Putamen (tissue), 1 donor: ENCODE measurements at regions not wholly inside any gene's neighbourhood (a gene's known extent, or its start where the extent isn't known, plus 50 kb on each side); places are given as distances from the start of the nearest gene placed in this dataset.

Experiments
- DNase-seq: peaks from one replicate; pipeline ENCODE4 v3.0.0-alpha.2; 2016; ENCODE audit warnings: low spot score

GRCh38 chr12:93243689-93244513, 133.8 kb upstream of the NUDT4 start:
- no peak for DNase-seq

- no peak for DNase-seq
Observed at GRCh38 chr12:93244514-93245077, 133.1 kb upstream of the NUDT4 start.

- DNase-seq = no peak
Observed at GRCh38 chr12:93245543-93245942, 132.2 kb upstream of the NUDT4 start.

- no peak for DNase-seq
Observed at GRCh38 chr12:93247313-93247991, 130.3 kb upstream of the NUDT4 start.

- DNase-seq = no peak
Observed at GRCh38 chr12:93252221-93252620, 125.5 kb upstream of the NUDT4 start.

GRCh38 chr12:93254911-93255310, 122.8 kb upstream of the NUDT4 start:
- DNase-seq = no peak

GRCh38 chr12:93256256-93256969, 121.3 kb upstream of the NUDT4 start:
- no peak for DNase-seq

GRCh38 chr12:93261505-93262094, 116.1 kb upstream of the NUDT4 start:
- no peak for DNase-seq

GRCh38 chr12:93272997-93273396, 104.7 kb upstream of the NUDT4 start:
- DNase-seq = no peak

- DNase-seq = no peak
Observed at GRCh38 chr12:93273834-93274564, 103.7 kb upstream of the NUDT4 start.

- no peak for DNase-seq
Observed at GRCh38 chr12:93274937-93275336, 102.8 kb upstream of the NUDT4 start.

- no peak for DNase-seq
Observed at GRCh38 chr12:93275589-93275988, 102.1 kb upstream of the NUDT4 start.

GRCh38 chr12:93279565-93280412, 97.9 kb upstream of the NUDT4 start:
- no peak for DNase-seq

- DNase-seq = no peak
Observed at GRCh38 chr12:93287149-93287548, 90.6 kb upstream of the NUDT4 start.

- DNase-seq = no peak
Observed at GRCh38 chr12:93288626-93289025, 89.1 kb upstream of the NUDT4 start.

GRCh38 chr12:93290391-93290790, 87.3 kb upstream of the NUDT4 start:
- DNase-seq = no peak

GRCh38 chr12:93292213-93292612, 85.5 kb upstream of the NUDT4 start:
- no peak for DNase-seq

- DNase-seq = no peak
Observed at GRCh38 chr12:93292731-93293566, 84.8 kb upstream of the NUDT4 start.

- no peak for DNase-seq
Observed at GRCh38 chr12:93297032-93297431, 80.7 kb upstream of the NUDT4 start.

GRCh38 chr12:93297536-93297935, 80.2 kb upstream of the NUDT4 start:
- no peak for DNase-seq
